ENCODE measurements at regions not wholly inside any gene's neighbourhood (a gene's known extent, or its start where the extent isn't known, plus 50 kb on each side); places are given as distances from the start of the nearest gene placed in this dataset.

DNA sequence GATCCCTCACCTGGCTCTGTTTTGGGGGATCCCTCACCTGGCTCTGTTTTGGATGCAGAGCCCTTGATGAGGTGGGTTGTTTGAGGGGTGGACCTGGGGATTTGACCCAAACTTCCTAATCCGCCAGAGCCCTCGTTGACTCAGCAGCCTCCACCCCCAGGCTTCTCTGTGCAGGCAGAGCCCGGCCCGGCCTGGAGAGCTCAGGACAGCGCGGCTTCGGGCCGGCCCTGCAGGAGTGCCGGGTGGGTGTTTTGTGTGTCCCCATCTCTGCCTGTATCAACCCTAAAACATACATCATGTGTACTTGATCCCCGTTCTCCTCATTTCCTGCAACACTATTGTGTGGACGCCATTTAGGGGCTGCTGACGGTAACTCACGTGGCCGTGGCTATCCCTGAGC, 124.2 kb downstream of the SIK1 start:
- no peaks in the 10 kb centered on the region for H3K9me3 ChIP-seq
- H3K27ac ChIP-seq = no peak overlapping the region
- H3K4me3 ChIP-seq = no peak overlapping the region
- DNase-seq (no peak), ATAC-seq (no peak)
- no peaks in the 10 kb centered on the region for H3K4me1 ChIP-seq
- in situ Hi-C loops (cut with MboI; ENCODE audit: low sequenced_read_pairs in 4 of 4) (no loop called here), intact Hi-C loops (cut with DNase I; ENCODE audit: low total_unique reads) (no loop called here)
- TF ChIP-seq, protein P1, sequence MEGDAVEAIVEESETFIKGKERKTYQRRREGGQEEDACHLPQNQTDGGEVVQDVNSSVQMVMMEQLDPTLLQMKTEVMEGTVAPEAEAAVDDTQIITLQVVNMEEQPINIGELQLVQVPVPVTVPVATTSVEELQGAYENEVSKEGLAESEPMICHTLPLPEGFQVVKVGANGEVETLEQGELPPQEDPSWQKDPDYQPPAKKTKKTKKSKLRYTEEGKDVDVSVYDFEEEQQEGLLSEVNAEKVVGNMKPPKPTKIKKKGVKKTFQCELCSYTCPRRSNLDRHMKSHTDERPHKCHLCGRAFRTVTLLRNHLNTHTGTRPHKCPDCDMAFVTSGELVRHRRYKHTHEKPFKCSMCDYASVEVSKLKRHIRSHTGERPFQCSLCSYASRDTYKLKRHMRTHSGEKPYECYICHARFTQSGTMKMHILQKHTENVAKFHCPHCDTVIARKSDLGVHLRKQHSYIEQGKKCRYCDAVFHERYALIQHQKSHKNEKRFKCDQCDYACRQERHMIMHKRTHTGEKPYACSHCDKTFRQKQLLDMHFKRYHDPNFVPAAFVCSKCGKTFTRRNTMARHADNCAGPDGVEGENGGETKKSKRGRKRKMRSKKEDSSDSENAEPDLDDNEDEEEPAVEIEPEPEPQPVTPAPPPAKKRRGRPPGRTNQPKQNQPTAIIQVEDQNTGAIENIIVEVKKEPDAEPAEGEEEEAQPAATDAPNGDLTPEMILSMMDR (IDR thresholded peaks at IDR 0.05 in 4 of 5, conservative IDR thresholded peaks at IDR 0.05 in 1 of 5) = no peak
- no peak for TF ChIP-seq POLR2A (IDR thresholded peaks at IDR 0.05)
- H3K27me3 ChIP-seq = no peaks in the 10 kb centered on the region
- no peaks in the 10 kb centered on the region for H3K36me3 ChIP-seq

DNA sequence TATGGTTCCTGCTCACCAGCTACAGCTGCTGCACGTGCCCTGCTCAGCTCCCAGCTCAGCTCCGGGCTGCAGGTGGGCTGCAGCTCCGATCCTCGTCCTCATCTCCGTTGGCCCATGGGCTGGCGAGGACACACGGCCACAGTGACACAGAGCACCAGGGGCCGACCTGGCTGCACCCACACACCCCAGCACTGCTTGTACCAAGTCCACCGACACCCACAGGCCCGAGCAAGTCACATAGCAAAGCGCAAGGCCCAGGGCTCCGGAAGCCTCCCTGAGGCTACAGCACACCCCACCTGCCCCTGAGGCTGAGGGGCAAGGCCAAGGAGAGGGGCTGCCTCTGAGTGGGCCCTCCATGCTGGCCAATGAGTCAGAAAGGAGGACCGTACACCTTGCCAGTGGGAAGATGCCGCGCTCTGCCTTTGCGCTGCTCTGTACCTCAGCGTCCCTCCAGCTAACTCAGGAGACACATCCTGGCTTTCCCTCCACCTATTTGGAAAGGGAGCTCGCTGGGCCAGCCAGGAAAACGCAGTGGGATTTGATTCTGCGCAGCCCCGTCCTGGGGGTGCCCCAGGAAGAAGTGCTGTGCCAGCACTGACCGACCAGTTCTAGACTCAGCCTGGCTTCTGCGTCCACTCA, 124.8 kb downstream of the SIK1 start:
- intact Hi-C loops (cut with DNase I; ENCODE audit: low total_unique reads) (no loop called here), in situ Hi-C loops (cut with MboI; ENCODE audit: low sequenced_read_pairs in 4 of 4) (no loop called here)
- TF ChIP-seq, protein P1 (IDR thresholded peaks at IDR 0.05 in 4 of 5, conservative IDR thresholded peaks at IDR 0.05 in 1 of 5) = no peak
- no peak for TF ChIP-seq POLR2A (IDR thresholded peaks at IDR 0.05)
- H3K4me1 ChIP-seq = no peaks in the 10 kb centered on the region
- peak overlapping the region in 2 of 4 donors; percentile 47 to 64 for H3K27ac ChIP-seq
- DNase-seq (no peak), ATAC-seq (no peak)
- H3K36me3 ChIP-seq = no peaks in the 10 kb centered on the region
- H3K4me3 ChIP-seq = no peak overlapping the region
- H3K27me3 ChIP-seq = no peaks in the 10 kb centered on the region
- no peaks in the 10 kb centered on the region for H3K9me3 ChIP-seq

DNA sequence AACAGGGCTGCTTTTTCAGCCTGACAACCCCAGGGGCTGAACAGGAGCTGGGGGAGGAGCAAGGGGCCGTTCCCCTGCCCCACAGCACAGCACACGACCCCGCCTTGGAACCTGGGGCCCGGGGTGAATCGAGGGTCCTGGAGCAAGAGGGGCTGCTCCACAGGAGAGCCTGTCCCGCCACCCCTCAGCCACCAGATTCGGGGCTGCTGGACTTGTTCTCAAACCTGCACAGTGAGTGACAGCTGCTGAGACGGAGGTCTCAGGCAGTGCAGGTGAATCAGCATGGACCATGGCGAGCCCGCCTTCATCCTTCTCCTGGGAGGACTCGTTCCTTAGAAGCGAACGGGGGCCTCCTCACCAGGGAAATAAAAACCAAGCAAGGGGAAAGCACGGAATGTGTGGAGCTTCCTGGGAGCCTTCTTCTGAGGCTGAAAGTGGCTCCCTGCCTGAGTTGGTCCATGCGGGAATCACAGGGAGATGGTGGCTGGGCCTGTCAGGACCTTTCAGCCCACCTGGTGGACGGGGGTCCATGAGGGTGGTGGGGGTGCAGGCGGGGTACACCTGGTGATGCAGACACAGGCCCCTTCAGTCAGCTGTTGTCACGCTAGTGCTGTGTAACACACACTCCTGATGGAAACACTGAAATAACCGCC, 125.4 kb downstream of the SIK1 start:
- ATAC-seq (no peak), DNase-seq (no peak)
- Histone ChIP-seq H3K36me3 (no peaks in the 10 kb centered on the region), H3K4me1 (no peaks in the 10 kb centered on the region), H3K4me3 (no peak overlapping the region), H3K27ac (peak overlapping the region in 3 of 4 donors; percentile 47 to 64 (median 58)), H3K9me3 (no peaks in the 10 kb centered on the region), H3K27me3 (no peaks in the 10 kb centered on the region)
- in situ Hi-C loops (cut with MboI; ENCODE audit: low sequenced_read_pairs in 4 of 4) = no loop called here
- TF ChIP-seq POLR2A (IDR thresholded peaks at IDR 0.05) = no peak
- TF ChIP-seq, protein P1 (IDR thresholded peaks at IDR 0.05 in 4 of 5, conservative IDR thresholded peaks at IDR 0.05 in 1 of 5) = no peak
- intact Hi-C loops (cut with DNase I; ENCODE audit: low total_unique reads) = no loop called here

DNA sequence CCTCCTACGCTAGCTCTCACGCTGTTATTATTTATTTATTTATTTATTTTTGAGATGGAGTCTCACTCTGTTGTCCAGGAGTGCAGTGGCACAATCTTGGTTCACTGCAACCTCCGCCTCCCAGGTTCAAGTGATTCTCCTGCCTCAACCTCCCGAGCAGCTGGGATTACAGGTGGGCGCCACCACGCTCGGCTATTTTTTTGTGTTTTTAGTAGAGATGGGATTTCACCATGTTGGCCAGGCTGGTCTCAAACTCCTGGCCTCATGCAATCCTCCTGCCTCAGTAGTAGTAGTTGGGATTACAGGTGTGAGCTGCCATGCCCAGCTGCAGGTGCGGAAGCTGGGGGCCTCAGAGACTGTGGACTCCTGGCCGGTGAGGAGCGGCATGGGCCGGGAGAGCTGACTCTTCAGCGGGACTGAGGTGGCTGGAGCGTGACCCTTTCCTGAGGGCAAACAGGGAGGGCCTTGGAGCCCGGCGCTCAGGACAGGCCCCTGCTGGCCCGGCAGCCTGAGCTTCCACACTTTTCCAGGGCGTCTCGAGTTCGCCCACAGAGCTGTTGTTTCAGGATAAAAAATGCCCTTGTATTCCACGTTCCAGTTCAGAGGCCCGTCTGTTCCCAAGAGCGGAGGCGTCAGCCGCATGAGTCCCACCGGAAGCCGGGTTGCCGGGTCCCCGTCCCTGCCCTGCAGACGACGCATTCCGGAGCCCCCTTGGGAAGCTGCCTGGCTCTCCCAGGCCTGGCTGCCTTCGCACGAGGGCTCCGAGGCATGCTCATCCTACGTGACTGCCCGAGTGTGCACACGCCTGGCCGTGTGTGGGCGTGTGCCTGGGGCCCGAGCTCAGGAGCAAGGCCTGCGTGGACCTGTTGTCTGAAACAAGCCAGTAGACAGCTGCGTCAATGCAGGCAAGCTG, 126.2 kb downstream of the SIK1 start:
- in situ Hi-C loops (cut with MboI; ENCODE audit: low sequenced_read_pairs in 4 of 4) = no loop called here
- ATAC-seq (peak; percentile 18 to 43), DNase-seq (peak; percentile 31 to 35)
- no peak for TF ChIP-seq POLR2A (IDR thresholded peaks at IDR 0.05)
- TF ChIP-seq, protein P1 (IDR thresholded peaks at IDR 0.05 in 4 of 5, conservative IDR thresholded peaks at IDR 0.05 in 1 of 5) = no peak
- intact Hi-C loops (cut with DNase I; ENCODE audit: low total_unique reads) = no loop called here
- no peaks in the 10 kb centered on the region for H3K36me3 ChIP-seq
- no peaks in the 10 kb centered on the region for H3K4me1 ChIP-seq
- no peak overlapping the region for H3K4me3 ChIP-seq
- no peaks in the 10 kb centered on the region for H3K27me3 ChIP-seq
- H3K27ac ChIP-seq = peak overlapping the region in 3 of 4 donors; percentile 43 to 54 (median 51)
- H3K9me3 ChIP-seq = no peaks in the 10 kb centered on the region

Measured in gastrocnemius medialis (tissue), 4 donors.